ENCODE measurements at regions not wholly inside any gene's neighbourhood (a gene's known extent, or its start where the extent isn't known, plus 50 kb on each side); places are given as distances from the start of the nearest gene placed in this dataset.
A peak's percentile ranks its signal among the peaks of the same experiment; 100 is the strongest.

- H3K9me3 Mint-ChIP-seq, result no peaks in the 10 kb centered on the region
- H3K27me3 Mint-ChIP-seq (ENCODE audit: low read depth), result peaks cover 45% of the 10 kb centered on the region
- peak overlapping the region; percentile 89 to 100 (median 100) for H3K4me3 Mint-ChIP-seq
- H3K4me1 Mint-ChIP-seq, result peaks cover 41% of the 10 kb centered on the region
- H3K27ac Mint-ChIP-seq, result peak overlapping the region; percentile 96 to 100 (median 97)
- TF ChIP-seq CTCF (IDR thresholded peaks at IDR 0.05; ENCODE audit: unreplicated experiment in 3 of 3), result no peak
- no peaks in the 10 kb centered on the region for H3K36me3 Mint-ChIP-seq (ENCODE audit: low read depth)
Observed at GRCh38 chr4:182145334-182145905, 97.8 kb upstream of the TENM3 start.

GRCh38 chr4:182147391-182147790 is 95.8 kb upstream of the TENM3 start:
- H3K9me3 Mint-ChIP-seq, result no peaks in the 10 kb centered on the region
- peaks cover 27% of the 10 kb centered on the region for H3K4me1 Mint-ChIP-seq
- no peak for TF ChIP-seq CTCF (IDR thresholded peaks at IDR 0.05; ENCODE audit: unreplicated experiment in 3 of 3)

GRCh38 chr4:182150645-182151044 is 92.6 kb upstream of the TENM3 start:
- Mint-ChIP-seq H3K36me3 (ENCODE audit: low read depth) (peaks cover 4% of the 10 kb centered on the region), H3K9me3 (no peaks in the 10 kb centered on the region), H3K4me3 (no peak overlapping the region), H3K27me3 (ENCODE audit: low read depth) (peaks cover 3% of the 10 kb centered on the region), H3K27ac (no peak overlapping the region), H3K4me1 (peaks cover 15% of the 10 kb centered on the region)
- TF ChIP-seq CTCF (IDR thresholded peaks at IDR 0.05; ENCODE audit: unreplicated experiment in 3 of 3), result no peak

More at GRCh38 chr4:182147391-182147790, 95.8 kb upstream of the TENM3 start:
- Mint-ChIP-seq H3K36me3 (ENCODE audit: low read depth) (peaks cover 4% of the 10 kb centered on the region), H3K27ac (no peak overlapping the region), H3K4me3 (peak overlapping the region; percentile 6 to 29 (median 9)), H3K27me3 (ENCODE audit: low read depth) (peaks cover 29% of the 10 kb centered on the region)

GRCh38 chr4:182155806-182156205 is 87.4 kb upstream of the TENM3 start:
- no peak for TF ChIP-seq CTCF (IDR thresholded peaks at IDR 0.05; ENCODE audit: unreplicated experiment in 3 of 3)
- Mint-ChIP-seq H3K36me3 (ENCODE audit: low read depth) (peaks cover 24% of the 10 kb centered on the region), H3K4me1 (peaks cover 6% of the 10 kb centered on the region), H3K27ac (no peak overlapping the region), H3K27me3 (ENCODE audit: low read depth) (peaks cover 5% of the 10 kb centered on the region), H3K4me3 (no peak overlapping the region), H3K9me3 (peaks cover 2% of the 10 kb centered on the region)

- H3K36me3 Mint-ChIP-seq (ENCODE audit: low read depth), result peaks cover 35% of the 10 kb centered on the region
- peaks cover 15% of the 10 kb centered on the region for H3K9me3 Mint-ChIP-seq
- H3K4me1 Mint-ChIP-seq, result no peaks in the 10 kb centered on the region
- H3K27ac Mint-ChIP-seq, result no peak overlapping the region
- H3K27me3 Mint-ChIP-seq (ENCODE audit: low read depth), result peaks cover 4% of the 10 kb centered on the region
- no peak for TF ChIP-seq CTCF (IDR thresholded peaks at IDR 0.05; ENCODE audit: unreplicated experiment in 3 of 3)
- H3K4me3 Mint-ChIP-seq, result no peak overlapping the region
Observed at GRCh38 chr4:182163180-182163579, 80.0 kb upstream of the TENM3 start.

- Mint-ChIP-seq H3K9me3 (no peaks in the 10 kb centered on the region), H3K27ac (peak overlapping the region in 1 of 3 experiments; percentile 10), H3K36me3 (ENCODE audit: low read depth) (peaks cover 7% of the 10 kb centered on the region), H3K27me3 (ENCODE audit: low read depth) (no peaks in the 10 kb centered on the region), H3K4me1 (peaks cover 15% of the 10 kb centered on the region), H3K4me3 (no peak overlapping the region)
- TF ChIP-seq CTCF (IDR thresholded peaks at IDR 0.05; ENCODE audit: unreplicated experiment in 3 of 3), result no peak
Observed at GRCh38 chr4:182169572-182169971, 73.6 kb upstream of the TENM3 start.
